HG02885 (cell line): ENCODE measurements at regions not wholly inside any gene's neighbourhood (a gene's known extent, or its start where the extent isn't known, plus 50 kb on each side); places are given as distances from the start of the nearest gene placed in this dataset.

Source experiments
- ATAC-seq: cut with Tn5 transposase; IDR thresholded peaks from one replicate; pipeline ENCODE4 v1.9.1; 2021; ENCODE audit warnings: mild to moderate bottlenecking; ENCODE audit not compliant: unreplicated experiment, poor library complexity

- no peak for ATAC-seq
Measured at GRCh38 chr13:30844548-30845296, 61.3 kb upstream of the MEDAG start.

- ATAC-seq = no peak
Measured at GRCh38 chr13:30845297-30846214, 60.5 kb upstream of the MEDAG start.

GRCh38 chr13:30846311-30846710, 59.8 kb upstream of the MEDAG start:
- ATAC-seq = no peak

- ATAC-seq = no peak
Measured at GRCh38 chr13:30846866-30847265, 59.2 kb upstream of the MEDAG start.

GRCh38 chr13:30847650-30848307, 58.3 kb upstream of the MEDAG start:
- no peak for ATAC-seq

- no peak for ATAC-seq
Measured at GRCh38 chr13:30848332-30849027, 57.6 kb upstream of the MEDAG start.

GRCh38 chr13:30849611-30850010, 56.5 kb upstream of the MEDAG start:
- no peak for ATAC-seq

- ATAC-seq = no peak
Measured at GRCh38 chr13:30850204-30850866, 55.7 kb upstream of the MEDAG start.

GRCh38 chr13:30850867-30851211, 55.2 kb upstream of the MEDAG start:
- ATAC-seq = no peak

- ATAC-seq = peak; percentile 87
Measured at GRCh38 chr13:30851697-30852096, 54.4 kb upstream of the MEDAG start.

- ATAC-seq = no peak
Measured at GRCh38 chr13:30855569-30855968, 50.5 kb upstream of the MEDAG start.

GRCh38 chr13:30856005-30856790, 49.9 kb upstream of the MEDAG start:
- no peak for ATAC-seq
